ENCODE measurements at regions not wholly inside any gene's neighbourhood (a gene's known extent, or its start where the extent isn't known, plus 50 kb on each side); places are given as distances from the start of the nearest gene placed in this dataset.

GRCh38 chr5:57931352-57931751 is 448.7 kb upstream of the ACTBL2 start:
- TF ChIP-seq CTCF (IDR thresholded peaks at IDR 0.05) (no peak), POLR2A (IDR thresholded peaks at IDR 0.05) (no peak)
